Fibroblast of lung (primary cell): ENCODE measurements at regions not wholly inside any gene's neighbourhood (a gene's known extent, or its start where the extent isn't known, plus 50 kb on each side); places are given as distances from the start of the nearest gene placed in this dataset.

Source experiments
- EZH2 ChIP-seq: IDR thresholded peaks from 2 replicates; pipeline ENCODE4 v1.5.1; 2012; ENCODE audit warnings: low read length, control low read depth, mild to moderate bottlenecking; ENCODE audit errors: missing control alignments
- TF ChIP-seq, protein P1 (sequence below), 2 donors: IDR thresholded peaks in 1 of 2; conservative IDR thresholded peaks in 1 of 2; 1 replicate in 1 of 2; 2 replicates in 1 of 2; pipeline ENCODE4 v1.5.1; 2011 to 2012; ENCODE audit warnings: low read length in 2 of 2, control low read depth in 1 of 2, inconsistent platforms in 1 of 2, low read depth in 1 of 2, mild to moderate bottlenecking in 1 of 2

DNA sequence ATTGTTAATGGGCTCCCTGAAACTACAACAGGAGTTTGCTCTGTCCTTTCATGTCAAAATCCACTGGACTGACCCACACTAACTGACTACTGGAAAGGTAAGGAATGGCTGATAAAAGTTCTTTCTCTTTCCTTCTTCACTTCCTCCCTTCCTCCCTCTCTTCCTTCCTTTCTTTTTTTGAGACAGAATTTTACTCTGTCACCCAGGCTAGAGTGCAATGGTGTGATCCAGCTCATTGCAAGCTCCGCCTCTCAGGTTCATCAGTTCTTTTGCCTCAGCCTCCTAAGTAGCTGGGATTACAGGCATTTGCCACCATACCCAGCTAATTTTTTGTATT lies 85.2 kb downstream of the IGLL1 start:
- TF ChIP-seq, protein P1, sequence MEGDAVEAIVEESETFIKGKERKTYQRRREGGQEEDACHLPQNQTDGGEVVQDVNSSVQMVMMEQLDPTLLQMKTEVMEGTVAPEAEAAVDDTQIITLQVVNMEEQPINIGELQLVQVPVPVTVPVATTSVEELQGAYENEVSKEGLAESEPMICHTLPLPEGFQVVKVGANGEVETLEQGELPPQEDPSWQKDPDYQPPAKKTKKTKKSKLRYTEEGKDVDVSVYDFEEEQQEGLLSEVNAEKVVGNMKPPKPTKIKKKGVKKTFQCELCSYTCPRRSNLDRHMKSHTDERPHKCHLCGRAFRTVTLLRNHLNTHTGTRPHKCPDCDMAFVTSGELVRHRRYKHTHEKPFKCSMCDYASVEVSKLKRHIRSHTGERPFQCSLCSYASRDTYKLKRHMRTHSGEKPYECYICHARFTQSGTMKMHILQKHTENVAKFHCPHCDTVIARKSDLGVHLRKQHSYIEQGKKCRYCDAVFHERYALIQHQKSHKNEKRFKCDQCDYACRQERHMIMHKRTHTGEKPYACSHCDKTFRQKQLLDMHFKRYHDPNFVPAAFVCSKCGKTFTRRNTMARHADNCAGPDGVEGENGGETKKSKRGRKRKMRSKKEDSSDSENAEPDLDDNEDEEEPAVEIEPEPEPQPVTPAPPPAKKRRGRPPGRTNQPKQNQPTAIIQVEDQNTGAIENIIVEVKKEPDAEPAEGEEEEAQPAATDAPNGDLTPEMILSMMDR (conservative IDR thresholded peaks at IDR 0.05 in 1 of 2, IDR thresholded peaks at IDR 0.05 in 1 of 2; ENCODE audit: low read depth in 1 of 2, low read length in 2 of 2), result no peak
- TF ChIP-seq EZH2, result no peak
